K562 (cell line): ENCODE measurements at regions not wholly inside any gene's neighbourhood (a gene's known extent, or its start where the extent isn't known, plus 50 kb on each side); places are given as distances from the start of the nearest gene placed in this dataset.

Experiments
- ATAC-seq: fragments of 200-7000 bp; cut with Tn5 transposase; 3 replicates; pipeline ENCODE4 v1.9.1; 2020; ENCODE audit warnings: moderate library complexity
- BruUV-seq: library from RNA; stranded (reverse); fragments of 400-500 nt; replicated peaks from 2 replicates; lab custom pipeline; 2021; lab: Mats Ljungman, UMichigan
- CTCF ChIA-PET: fragments of 300-600 bp; formaldehyde crosslinking; extraction: SDS; loops from one replicate; lab custom pipeline; 2021; ENCODE audit warnings: low intra/inter-chr PET ratio; lab: Yijun Ruan, JAX
- POLR2A ChIA-PET: fragments of 300-600, 350-650 bp; sonication (Branson Sonifier 250); formaldehyde crosslinking; extraction: SDS; loops from one replicate; lab custom pipeline; 2021; ENCODE audit warnings: antibody characterized with exemption, inconsistent platforms; lab: Yijun Ruan, JAX
- DNase-seq, 4 experiments: peaks; one replicate each; pipeline versions ENCODE4 v3.0.0 to v3.0.0-alpha.2; 2011 to 2018; ENCODE audit warnings: low spot score in 3 of 4, mixed read lengths in 3 of 4; ENCODE audit errors: extremely low read depth in 1 of 4
- FAIRE-seq: peaks from 2 replicates; lab custom pipeline; 2011; peaks lifted over from hg19 to GRCh38; lab: Jason Lieb, UNC
- H2AFZ ChIP-seq: 2 replicates; pipeline ENCODE4 v1.6.0; 2011; ENCODE audit warnings: low read depth, low read length, control low read depth, inconsistent platforms
- H3K27ac ChIP-seq: fragments of 200-600 bp; 3 replicates; pipeline ENCODE4 v1.8.0; 2011; ENCODE audit warnings: low read depth, mild to moderate bottlenecking, control low read depth, inconsistent platforms, low read length, moderate library complexity, mixed read lengths; ENCODE audit errors: extremely low read depth
- H3K27me3 ChIP-seq, 2 experiments: fragments of 300-600 bp in 1 of 2; 2 replicates in 1 of 2; 3 replicates in 1 of 2; pipeline versions ENCODE4 v1.6.0 to v1.8.0; 2011; ENCODE audit warnings: inconsistent platforms in 2 of 2, low read length in 2 of 2, mild to moderate bottlenecking in 1 of 2, mixed read lengths in 1 of 2, moderate library complexity in 1 of 2; ENCODE audit not compliant: control insufficient read depth in 2 of 2, insufficient read depth in 2 of 2
- H3K36me3 ChIP-seq: fragments of 300-600 bp; 3 replicates; pipeline ENCODE4 v1.8.0; 2011; ENCODE audit warnings: mild to moderate bottlenecking, low read length, inconsistent platforms; ENCODE audit not compliant: control insufficient read depth, insufficient read depth
- H3K4me1 ChIP-seq, 2 experiments: fragments of 200-600 bp in 1 of 2; replicated peaks in 1 of 2; 2 replicates in 1 of 2; 3 replicates in 1 of 2; pipeline versions ENCODE4 v1.5.1 to v1.8.0; 2011; ENCODE audit warnings: inconsistent platforms in 2 of 2, low read length in 2 of 2, mild to moderate bottlenecking in 1 of 2, mixed read lengths in 1 of 2, moderate library complexity in 1 of 2; ENCODE audit not compliant: control insufficient read depth in 2 of 2, insufficient read depth in 2 of 2
- H3K4me2 ChIP-seq: 2 replicates; pipeline ENCODE4 v1.6.1; 2011; ENCODE audit warnings: low read length, control low read depth, inconsistent platforms, mixed read lengths; ENCODE audit not compliant: insufficient read depth
- H3K4me3 ChIP-seq: fragments of 200-600 bp; sonication (generic), shearing (Covaris generic); 2 replicates; pipeline ENCODE4 v1.5.1; 2016; ENCODE audit warnings: control low read depth, inconsistent platforms
- H3K79me2 ChIP-seq: fragments of 200-600 bp; 3 replicates; pipeline ENCODE4 v1.8.0; 2011; ENCODE audit warnings: low read length, inconsistent platforms; ENCODE audit not compliant: control insufficient read depth, insufficient read depth
- H3K9ac ChIP-seq, 2 experiments: 2 replicates each; pipeline versions ENCODE4 v1.6.0 to v1.6.1; 2011; ENCODE audit warnings: low read depth in 2 of 2, low read length in 2 of 2, control low read depth in 1 of 2, inconsistent platforms in 1 of 2, mild to moderate bottlenecking in 1 of 2, mixed read lengths in 1 of 2; ENCODE audit not compliant: insufficient read depth in 1 of 2
- H3K9me1 ChIP-seq: one replicate; pipeline ENCODE4 v1.6.0; 2011; ENCODE audit warnings: inconsistent platforms, mild to moderate bottlenecking, low read length, moderate library complexity; ENCODE audit not compliant: control insufficient read depth, insufficient read depth
- H3K9me3 ChIP-seq: replicated peaks from 2 replicates; pipeline ENCODE4 v1.5.1; 2011; ENCODE audit warnings: low read depth, low read length, inconsistent platforms; ENCODE audit not compliant: control insufficient read depth, insufficient read depth
- H4K20me1 ChIP-seq: replicated peaks from 2 replicates; pipeline ENCODE4 v1.6.1; 2011; ENCODE audit warnings: low read length, inconsistent platforms, mixed read lengths; ENCODE audit not compliant: control insufficient read depth, insufficient read depth
- FOXO4 ChIP-seq: fragments of 450-650 bp; formaldehyde crosslinking; IDR thresholded peaks from 2 replicates; pipeline ENCODE4 v1.4.0; 2020; ENCODE audit warnings: mild to moderate bottlenecking, moderate library complexity
- GTF2B ChIP-seq: IDR thresholded peaks from 2 replicates; pipeline ENCODE4 v1.6.1; 2011; ENCODE audit not compliant: insufficient read length; ENCODE audit errors: extremely low read depth
- HNRNPL ChIP-seq: fragments of 200-400 bp; formaldehyde crosslinking; IDR thresholded peaks from 2 replicates; pipeline ENCODE4 v1.6.1; 2017; ENCODE audit warnings: low read depth, mild to moderate bottlenecking, low read length
- HNRNPUL1 ChIP-seq: fragments of 200-400 bp; formaldehyde crosslinking; IDR thresholded peaks from 2 replicates; pipeline ENCODE4 v1.6.1; 2017; ENCODE audit warnings: low read length
- NFYB ChIP-seq: IDR thresholded peaks from 2 replicates; pipeline ENCODE4 v1.6.1; 2011; ENCODE audit warnings: mild to moderate bottlenecking, moderate library complexity; ENCODE audit not compliant: insufficient read length; ENCODE audit errors: extremely low read depth
- NONO ChIP-seq, 2 experiments: fragments of 200-400 bp in 1 of 2; fragments of 450-650 bp in 1 of 2; formaldehyde crosslinking in 1 of 2; IDR thresholded peaks; 2 replicates each; pipeline ENCODE4 v1.6.1; 2017; ENCODE audit warnings: low read depth in 2 of 2, mild to moderate bottlenecking in 2 of 2, moderate library complexity in 2 of 2, low read length in 1 of 2
- PHB2 ChIP-seq: fragments of 450-650 bp; IDR thresholded peaks from 2 replicates; pipeline ENCODE4 v1.6.1; 2017; ENCODE audit warnings: low read depth
- TEAD2 ChIP-seq: fragments of 450-650 bp; IDR thresholded peaks from 2 replicates; pipeline ENCODE4 v1.6.1; 2016; ENCODE audit warnings: missing genetic modification characterization, control low read depth, missing compliant biosample characterization
- XRCC3 ChIP-seq: fragments of 450-650 bp; IDR thresholded peaks from 2 replicates; pipeline ENCODE4 v1.6.1; 2017; ENCODE audit warnings: mild to moderate bottlenecking, moderate library complexity
- YBX1 ChIP-seq: fragments of 450-650 bp; IDR thresholded peaks from 2 replicates; pipeline ENCODE4 v1.7.1; 2016; ENCODE audit warnings: mild to moderate bottlenecking
- ZFP30 ChIP-seq: fragments of 250-450 bp; sonication (Bioruptor Pico); IDR thresholded peaks from 2 replicates; pipeline ENCODE4 v1.8.0; 2022; ENCODE audit warnings: moderate library complexity, mild to moderate bottlenecking, inconsistent platforms, borderline replicate concordance
- ZNF445 ChIP-seq: fragments of 250-450 bp; sonication (Bioruptor Pico); IDR thresholded peaks from 2 replicates; pipeline ENCODE4 v1.4.0; 2020; ENCODE audit warnings: low read depth, mild to moderate bottlenecking, moderate library complexity
- ZNF780A ChIP-seq: fragments of 250-450 bp; sonication (Bioruptor Pico); IDR thresholded peaks from 2 replicates; pipeline ENCODE4 v1.5.0; 2021; ENCODE audit warnings: mild to moderate bottlenecking
- WGBS: fragments of 100-300 bp; shearing (Covaris generic); methylation state at CpG from one replicate; pipeline ENCODE4 v1.1.6; 2016; ENCODE audit warnings: low coverage, mixed read lengths; ENCODE audit not compliant: insufficient coverage; ENCODE audit errors: missing lambda C conversion rate; 5-methylcytosine and 5-hydroxymethylcytosine counted together
- in situ Hi-C: fragments of 300-500 bp; cut with MboI; formaldehyde crosslinking; loops from 4 replicates; pipeline ENCODE4 v1.15.0; 2018; ENCODE audit warnings: inconsistent platforms, mixed read lengths
- intact Hi-C: fragments of 100-400 bp; cut with micrococcal nuclease; formaldehyde crosslinking; loops from 2 replicates; pipeline ENCODE4 v1.14.2; 2022

- no peak for TF ChIP-seq FOXO4 (CRISPR knock-in tag)
Measured at GRCh38 chr5:107068782-107069181, 602.0 kb downstream of the EFNA5 start (continued).

GRCh38 chr5:107067395-107067794, 603.3 kb downstream of the EFNA5 start:
- no peaks in the 10 kb centered on the region for H3K36me3 ChIP-seq
- ATAC-seq = no peak
- no peaks in the 10 kb centered on the region for H3K27me3 ChIP-seq
- no peaks in the 10 kb centered on the region for H3K79me2 ChIP-seq
- BruUV-seq = no TSS peak
- no peak overlapping the region for H3K4me3 ChIP-seq
- no peaks in the 10 kb centered on the region for H3K4me1 ChIP-seq
- no peak overlapping the region for H3K9ac ChIP-seq
- no peaks in the 10 kb centered on the region for H4K20me1 ChIP-seq
- 0% methylated on average over 4 of the region's 4 CpGs for WGBS
- POLR2A ChIA-PET = no interaction called here
- no peaks in the 10 kb centered on the region for H3K9me3 ChIP-seq
- no peak for TF ChIP-seq HNRNPUL1
- TF ChIP-seq TEAD2 (tag) = no peak
- TF ChIP-seq XRCC3 = no peak
- TF ChIP-seq ZNF445 (CRISPR knock-in tag) = no peak
- no peak for TF ChIP-seq HNRNPL
- no peak for TF ChIP-seq NFYB
- no peak for TF ChIP-seq ZFP30
- no peak for TF ChIP-seq ZNF780A (CRISPR knock-in tag)
- no peak for TF ChIP-seq PHB2
- no peak for TF ChIP-seq GTF2B
- no peak for TF ChIP-seq NONO (IDR thresholded peaks at IDR 0.05; ENCODE audit: low read depth in 2 of 2, low read length in 1 of 2)
- no peak for TF ChIP-seq YBX1
- H3K4me2 ChIP-seq = no peak overlapping the region
- in situ Hi-C loops (no loop called here), intact Hi-C loops (no loop called here)
- no peaks in the 10 kb centered on the region for H3K9me1 ChIP-seq
- DNase-seq = no peak
- no peak overlapping the region for H2AFZ ChIP-seq
- CTCF ChIA-PET = no interaction called here
- FAIRE-seq = no peak
- no peak overlapping the region for H3K27ac ChIP-seq
